OCI-LY7 (cell line): ENCODE measurements at regions not wholly inside any gene's neighbourhood (a gene's known extent, or its start where the extent isn't known, plus 50 kb on each side); places are given as distances from the start of the nearest gene placed in this dataset.

Experiments
- CTCF ChIP-seq: fragments of 200-600 bp; sonication (generic); conservative IDR thresholded peaks from 2 replicates; pipeline ENCODE4 v1.5.1; 2014; ENCODE audit warnings: mild to moderate bottlenecking, antibody characterized with exemption, low read length, moderate library complexity, mixed read lengths
- EZH2phosphoT487 ChIP-seq: fragments of 200-600 bp; sonication (generic); IDR thresholded peaks from 2 replicates; pipeline ENCODE4 v1.6.1; 2018; ENCODE audit warnings: low read depth, borderline replicate concordance, mild to moderate bottlenecking, mixed run types, antibody characterized with exemption, low read length, moderate library complexity, mixed read lengths

GRCh38 chr6:139757784-139758183, 383.3 kb upstream of the CITED2 start:
- TF ChIP-seq CTCF (no peak), EZH2phosphoT487 (no peak)
